ENCODE measurements at regions not wholly inside any gene's neighbourhood (a gene's known extent, or its start where the extent isn't known, plus 50 kb on each side); places are given as distances from the start of the nearest gene placed in this dataset.
"Not testable (repeated sequence)": the region's sequence is repeated elsewhere in the genome, so short reads cannot be mapped to it uniquely, and the experiment has no call there.

- ATAC-seq: no peak
- no peak for DNase-seq
Measured at GRCh38 chr2:61623747-61624146, 85.6 kb upstream of the XPO1 start.

GRCh38 chr2:61620244-61621159, 82.3 kb upstream of the XPO1 start:
- ATAC-seq: peak; percentile 79
- DNase-seq: peak; percentile 8

GRCh38 chr2:61619561-61619960, 81.4 kb upstream of the XPO1 start:
- ATAC-seq: no peak

GRCh38 chr2:61617610-61618009, 79.5 kb upstream of the XPO1 start:
- DNase-seq: no peak

More at GRCh38 chr2:61619561-61619960, 81.4 kb upstream of the XPO1 start:
- no peak for DNase-seq

GRCh38 chr2:61605245-61605644, 67.1 kb upstream of the XPO1 start:
- no peak for DNase-seq
- ATAC-seq: no peak

More at GRCh38 chr2:61617610-61618009, 79.5 kb upstream of the XPO1 start:
- ATAC-seq: no peak

GRCh38 chr2:61604433-61604832, 66.3 kb upstream of the XPO1 start:
- DNase-seq: no peak
- ATAC-seq: no peak

DNA sequence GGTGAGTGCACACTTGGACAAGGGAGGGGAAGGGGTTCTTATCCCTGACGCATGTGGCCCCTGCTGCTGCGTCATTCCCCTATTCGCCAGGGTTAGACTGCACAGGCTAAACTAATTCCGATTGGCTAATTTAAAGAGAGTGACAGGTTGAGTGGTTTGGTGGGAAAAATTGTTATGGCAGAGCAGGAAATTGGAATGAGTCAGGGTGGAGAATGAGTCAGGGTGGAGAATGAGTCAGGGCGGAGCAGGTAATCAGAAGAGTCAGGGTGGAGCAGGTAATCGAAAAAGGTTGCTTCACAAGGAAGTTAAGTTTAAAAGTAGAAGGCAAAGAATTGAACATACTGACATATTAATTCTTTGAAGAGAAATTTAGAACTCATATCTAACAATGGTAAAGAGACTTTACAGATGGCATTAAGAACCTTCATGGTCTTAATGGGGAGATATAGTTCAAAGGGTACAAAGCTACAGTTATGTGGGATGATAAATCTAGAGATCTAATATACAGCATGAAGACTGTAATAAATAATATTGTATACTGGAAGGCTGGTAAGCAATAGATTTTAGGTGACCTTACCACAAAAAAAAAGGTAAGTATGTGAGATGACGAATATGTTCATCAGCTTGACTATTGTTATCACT, 60.5 kb upstream of the XPO1 start:
- not testable (repeated sequence) for ATAC-seq, DNase-seq

- DNase-seq (no peak), ATAC-seq (no peak)
Measured at GRCh38 chr2:61597300-61598289, 59.4 kb upstream of the XPO1 start.

DNA sequence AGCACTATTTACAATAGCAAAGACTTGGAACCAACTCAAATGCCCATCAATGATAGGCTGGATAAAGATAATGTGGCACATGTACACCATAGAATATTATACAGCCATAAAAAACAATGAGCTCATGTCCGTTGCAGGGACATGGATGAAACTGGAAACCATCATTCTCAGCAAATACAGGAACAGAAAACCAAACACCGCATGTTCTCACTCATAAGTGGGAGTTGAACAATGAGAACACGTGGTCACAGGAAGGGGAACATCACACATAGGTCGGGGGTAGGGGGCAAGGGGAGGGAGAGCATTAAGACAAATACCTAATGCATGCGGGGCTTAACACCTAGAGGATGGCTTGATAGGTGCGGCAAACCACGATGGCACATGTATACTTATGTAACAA, 56.0 kb upstream of the XPO1 start:
- DNase-seq: not testable (repeated sequence)

DNA sequence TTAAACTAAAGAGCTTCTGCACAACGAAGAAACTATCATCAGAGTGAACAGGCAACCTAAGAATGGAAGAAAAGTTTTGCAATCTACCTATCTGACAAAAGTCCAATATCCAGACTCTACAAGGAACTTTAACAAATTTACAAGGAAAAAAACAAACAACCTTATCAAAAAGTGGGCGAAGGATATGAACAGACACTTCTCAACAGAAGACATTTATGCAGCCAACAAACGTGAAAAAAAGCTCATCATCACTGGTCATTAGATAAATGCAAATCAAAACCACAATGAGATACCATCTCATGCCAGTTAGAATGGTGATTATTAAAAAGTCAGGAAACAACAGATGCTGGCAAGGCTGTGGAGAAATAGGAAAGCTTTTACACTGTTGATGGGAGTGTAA, 55.5 kb upstream of the XPO1 start:
- not testable (repeated sequence) for DNase-seq, ATAC-seq

More for the DNA sequence above, 56.0 kb upstream of the XPO1 start:
- ATAC-seq: not testable (repeated sequence)

- ATAC-seq (no peak), DNase-seq (no peak)
Measured at GRCh38 chr2:61590214-61590613, 52.1 kb upstream of the XPO1 start.

GRCh38 chr2:61588566-61588965, 50.4 kb upstream of the XPO1 start:
- ATAC-seq (no peak), DNase-seq (no peak)

All from stimulated activated naive CD8-positive, alpha-beta T cell treated with anti-CD3 and anti-CD28 coated beads, Interleukin-15, Interleukin-2, amounts not matched to agents 100 U/mL and 50 U/mL, for 24 hours (primary cell).